Heart left ventricle (tissue), 13 donors: ENCODE measurements at regions not wholly inside any gene's neighbourhood (a gene's known extent, or its start where the extent isn't known, plus 50 kb on each side); places are given as distances from the start of the nearest gene placed in this dataset.

Experiments used
- CTCF ChIP-seq, 12 donors: fragments of 200-600 bp; sonication (generic) in 4 of 12; IDR thresholded peaks; one replicate each; pipeline versions ENCODE4 v1.5.0 to v1.8.0; 2018 to 2022; ENCODE audit warnings: antibody characterized with exemption in 12 of 12, mild to moderate bottlenecking in 5 of 12
- POLR2A ChIP-seq, 2 donors: fragments of 450-650 bp; IDR thresholded peaks; one replicate each; pipeline ENCODE4 v1.6.1; 2017; ENCODE audit warnings: antibody characterized with exemption in 2 of 2, mild to moderate bottlenecking in 2 of 2, moderate library complexity in 2 of 2
- donor health status: ischemic (EF 13 %, LVEDD 7.1; RV severe dilation, severe dysfunction).
- donor health status: DM: no; HTN: yes; CAD: no.
- donor health status: DM: no; HTN: no; CAD: no.
- donor health status: ischemic (EF 25% LVEDD 6.9; RV normal size, moderate dysfunction).
- donor health status: ischemic (EF 25% LVEDD 5.7; RV mildly dilated, moderate dysfunction).
- donor health status: ischemic (EF 35%, LVEDD 5.7; RV mildly dilated, moderate dysfunction).
- donor health status: nonischemic (EF 11% LVEDD 7.7; RV severe dilation, severe dysfunction).
- donor health status: DM: yes; HTN: yes; CAD: no.
- donor health status: PGD.
- donor health status: ischemic (EF 29% LVEDD 5.4; RV normal size, mild dysfunction).
- donor health status: nonischemic (EF 23%, LVEDD 6.1; RV moderate dilation, normal function).

DNA sequence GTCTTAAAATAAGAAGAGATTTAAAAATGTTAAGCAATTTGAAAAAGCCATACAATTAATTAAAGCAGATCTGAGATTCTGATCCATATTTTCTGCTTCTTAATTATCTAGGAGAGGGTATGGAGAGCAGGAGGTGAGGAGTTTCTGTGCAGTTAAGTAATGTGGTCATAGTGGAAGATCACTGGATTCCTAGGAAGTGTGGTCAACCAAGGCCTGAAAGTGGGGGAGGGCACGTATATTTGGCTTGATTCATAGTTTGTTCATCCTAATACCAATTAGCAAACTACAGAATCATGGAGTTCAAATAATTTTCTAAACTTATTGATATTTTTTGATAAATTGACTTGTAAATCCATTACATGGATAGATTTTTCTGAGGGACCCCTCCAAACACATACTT lies 768.3 kb downstream of the RAPGEF2 start:
- TF ChIP-seq CTCF (IDR thresholded peaks at IDR 0.05) (no peak), POLR2A (IDR thresholded peaks at IDR 0.05) (no peak)
